ENCODE measurements at regions not wholly inside any gene's neighbourhood (a gene's known extent, or its start where the extent isn't known, plus 50 kb on each side); places are given as distances from the start of the nearest gene placed in this dataset.

DNA sequence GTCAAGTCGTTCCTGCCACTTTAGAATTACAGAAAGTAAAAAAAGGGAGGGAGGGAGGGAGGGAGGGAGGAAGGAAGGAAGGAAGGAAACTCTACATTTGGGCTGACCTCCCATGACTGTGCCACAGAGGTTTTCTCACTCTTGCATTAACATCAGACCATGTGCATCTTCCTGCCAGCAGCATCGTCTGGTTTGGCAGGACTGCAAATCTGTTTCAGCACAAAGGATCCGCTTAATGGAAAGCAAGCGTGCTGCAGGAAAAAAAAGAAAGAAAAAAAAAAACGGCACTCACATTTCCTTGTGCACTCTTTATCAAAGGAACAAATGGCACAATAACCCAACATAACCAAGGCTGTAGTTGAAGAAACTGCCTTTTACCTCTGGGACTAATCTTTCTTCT lies 148.8 kb upstream of the HES1 start:
- DNase-seq (ENCODE audit: low read depth in 2 of 2), result no peak

- no peak for DNase-seq (ENCODE audit: low read depth in 2 of 2)
Observed at GRCh38 chr3:193989186-193989585, 146.8 kb upstream of the HES1 start.

DNA sequence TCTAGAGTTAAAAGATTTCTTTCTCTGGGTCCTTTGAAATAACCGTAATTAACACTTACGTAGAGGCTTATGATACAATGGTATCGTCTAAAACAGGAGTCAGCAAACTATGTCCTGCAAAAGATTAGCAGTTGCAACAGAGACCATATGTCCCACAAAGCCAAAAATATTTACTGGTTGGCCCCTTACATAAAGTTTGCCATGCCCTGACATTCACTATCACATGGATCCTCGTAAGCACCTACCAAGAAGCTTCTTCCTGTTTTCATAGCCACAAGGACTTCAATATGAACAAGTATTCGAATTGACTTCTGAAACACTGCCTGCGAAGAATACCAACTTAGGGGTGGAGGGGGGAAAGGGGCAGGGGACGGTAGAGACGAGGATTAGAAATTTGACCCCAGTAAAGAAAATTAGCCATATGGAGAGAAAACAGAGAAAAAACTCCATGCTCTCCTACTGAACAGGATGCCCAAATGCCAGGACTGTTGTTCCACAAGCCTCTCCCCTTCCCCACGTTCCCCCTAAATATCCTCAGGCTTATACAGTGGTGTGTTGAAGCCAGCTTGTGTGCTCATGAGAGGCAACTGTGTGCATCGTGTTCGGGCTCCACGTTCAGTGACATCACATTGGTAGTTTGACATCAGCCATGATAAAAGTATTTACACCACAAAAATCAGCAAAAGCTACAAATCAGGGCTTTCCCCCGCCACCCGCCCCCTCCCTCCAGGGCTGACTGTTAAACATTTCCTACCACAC lies 144.1 kb upstream of the HES1 start:
- DNase-seq (ENCODE audit: low read depth in 2 of 2), result no peak

GRCh38 chr3:193992425-193993037 lies 143.4 kb upstream of the HES1 start:
- no peak for DNase-seq (ENCODE audit: low read depth in 2 of 2)

DNA sequence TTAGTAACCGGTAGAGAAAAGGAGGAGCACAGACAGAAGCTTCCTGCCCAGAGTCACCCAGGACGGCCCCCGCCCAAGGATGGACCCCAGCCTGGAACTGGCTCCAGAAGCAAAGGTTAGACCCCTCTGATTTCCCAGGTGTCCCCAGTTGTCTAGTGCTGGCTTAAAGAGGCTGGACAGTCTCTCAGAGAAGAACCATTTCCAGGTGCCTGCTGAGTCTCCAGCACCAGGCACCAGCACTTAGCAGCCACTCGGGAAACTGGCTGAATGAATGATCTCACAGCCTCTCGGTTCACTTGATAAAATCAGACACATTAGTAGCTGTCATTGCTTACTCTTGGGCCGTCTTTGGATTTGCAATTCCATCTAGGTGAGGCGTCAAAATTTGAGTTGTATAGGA lies 139.7 kb upstream of the HES1 start:
- DNase-seq (ENCODE audit: low read depth in 2 of 2), result no peak

- no peak for DNase-seq (ENCODE audit: low read depth in 2 of 2)
Observed at GRCh38 chr3:193996641-193997089, 139.3 kb upstream of the HES1 start.

- no peak for DNase-seq (ENCODE audit: low read depth in 2 of 2)
Observed at GRCh38 chr3:193997228-193998122, 138.5 kb upstream of the HES1 start.

- DNase-seq (ENCODE audit: low read depth in 2 of 2), result no peak
Observed at GRCh38 chr3:193998123-193998448, 137.9 kb upstream of the HES1 start.

DNA sequence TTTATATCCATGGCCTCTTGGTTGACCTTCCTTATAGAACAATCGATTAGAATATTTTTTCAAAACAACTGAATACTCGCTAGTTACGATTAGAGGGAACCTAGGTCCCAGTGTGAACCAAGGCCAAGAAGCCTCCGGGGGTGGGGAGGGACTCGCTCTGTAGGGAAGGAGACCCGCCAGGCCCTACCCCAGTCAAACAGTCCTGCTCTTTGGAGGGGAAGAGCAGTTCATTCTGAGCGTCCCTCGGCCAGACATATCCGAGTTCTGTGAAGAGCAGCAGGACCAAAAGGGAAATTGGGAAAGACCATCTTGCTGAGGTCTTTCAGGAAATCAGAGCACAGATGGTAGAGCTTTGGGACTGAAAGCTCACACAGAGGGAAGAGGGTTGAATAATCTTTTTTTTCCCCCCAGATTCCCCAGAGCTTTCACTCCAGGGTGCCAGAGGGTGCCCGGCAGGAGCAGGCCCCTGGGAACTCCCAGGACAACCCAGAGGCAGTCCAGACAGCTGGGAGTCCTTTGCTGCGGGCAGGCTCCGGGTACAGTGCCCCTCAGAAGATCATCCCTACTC lies 137.2 kb upstream of the HES1 start:
- DNase-seq (ENCODE audit: low read depth in 2 of 2), result no peak

GRCh38 chr3:194000100-194000499 lies 135.8 kb upstream of the HES1 start:
- DNase-seq (ENCODE audit: low read depth in 2 of 2), result no peak

DNA sequence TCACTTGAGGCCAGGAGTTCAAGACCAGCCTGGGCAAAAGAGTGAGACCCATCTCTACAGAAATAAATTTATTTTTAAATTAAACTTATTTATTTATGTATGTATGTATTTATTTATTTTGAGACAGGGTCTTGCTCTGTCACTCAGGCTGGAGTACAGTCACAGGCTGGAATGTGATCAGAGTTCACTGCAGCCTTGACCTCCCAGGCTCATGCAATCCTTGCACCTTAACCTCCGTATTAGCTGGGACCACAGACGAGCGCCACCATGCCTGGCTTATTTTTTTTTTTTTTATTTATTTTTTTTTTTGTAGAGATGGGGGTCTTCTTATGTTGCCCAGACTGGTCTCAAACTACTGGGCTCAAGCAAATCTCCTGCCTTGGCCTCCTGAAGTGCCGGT lies 135.2 kb upstream of the HES1 start:
- DNase-seq (ENCODE audit: low read depth in 2 of 2), result no peak

DNA sequence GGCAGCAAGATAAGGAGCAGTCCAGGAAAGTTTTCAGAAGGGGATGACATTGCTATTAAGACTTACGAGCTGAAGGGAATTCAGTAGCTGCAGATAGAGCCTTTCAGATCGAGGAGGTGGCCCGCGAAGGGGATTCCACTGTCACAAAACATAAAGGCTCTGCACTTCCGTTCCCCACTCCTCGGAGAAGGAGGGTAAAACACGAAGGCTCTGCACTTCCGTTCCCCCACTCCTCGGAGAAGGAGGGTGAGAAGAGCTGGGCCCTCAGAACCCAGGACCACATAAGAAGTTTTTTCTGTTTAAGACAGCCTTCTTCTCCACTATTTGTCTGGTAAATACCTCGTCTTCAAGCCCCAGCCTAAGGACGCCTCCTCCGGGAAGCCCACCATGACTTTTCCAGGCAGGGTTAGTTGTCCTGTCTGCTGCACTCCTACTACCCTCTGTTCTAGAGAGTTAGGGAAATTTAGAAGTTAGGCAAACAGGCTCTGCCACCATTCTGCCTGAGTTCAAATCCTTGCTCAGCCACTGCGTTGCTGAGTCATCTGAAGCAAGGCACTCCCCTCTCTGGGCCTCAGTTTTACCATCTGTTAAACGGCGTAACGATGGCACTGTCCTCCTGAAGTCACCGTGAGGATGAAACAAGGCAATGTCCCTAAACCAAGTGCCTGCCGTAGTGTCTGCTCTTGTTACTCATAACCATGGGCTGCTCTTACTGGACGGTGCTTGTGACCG lies 134.1 kb upstream of the HES1 start:
- no peak for DNase-seq (ENCODE audit: low read depth in 2 of 2)

GRCh38 chr3:194003114-194004057 lies 132.6 kb upstream of the HES1 start:
- peak; percentile 5 for DNase-seq (ENCODE audit: low read depth in 2 of 2)

- DNase-seq (ENCODE audit: low read depth in 2 of 2), result no peak
Observed at GRCh38 chr3:194005930-194006501, 129.9 kb upstream of the HES1 start.

- DNase-seq (ENCODE audit: low read depth in 2 of 2), result no peak
Observed at GRCh38 chr3:194007592-194008337, 128.2 kb upstream of the HES1 start.

GRCh38 chr3:194009019-194009418 lies 126.9 kb upstream of the HES1 start:
- no peak for DNase-seq (ENCODE audit: low read depth in 2 of 2)

GRCh38 chr3:194009892-194010533 lies 125.9 kb upstream of the HES1 start:
- DNase-seq (ENCODE audit: low read depth in 2 of 2), result no peak

- DNase-seq (ENCODE audit: low read depth in 2 of 2), result no peak
Observed at GRCh38 chr3:194011807-194012206, 124.1 kb upstream of the HES1 start.

DNA sequence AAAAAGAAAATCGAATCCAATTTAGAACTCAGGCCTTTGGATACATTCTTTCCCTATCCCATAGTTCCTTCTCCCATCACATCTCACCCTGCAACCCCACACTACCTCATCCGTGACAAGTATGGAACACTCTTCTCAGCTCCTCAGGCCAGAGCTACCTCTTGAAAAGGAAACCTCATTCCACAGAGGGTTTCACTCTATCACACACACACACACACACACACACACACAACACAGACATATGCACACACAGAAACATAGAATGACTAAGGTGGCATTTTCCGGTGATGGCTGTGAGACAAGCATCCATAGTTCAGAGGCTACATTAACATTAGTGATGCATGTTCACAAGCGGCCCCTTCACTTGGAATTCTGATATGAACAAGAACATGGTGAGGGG lies 122.0 kb upstream of the HES1 start:
- DNase-seq (ENCODE audit: low read depth in 2 of 2), result no peak
